ENCODE measurements at regions not wholly inside any gene's neighbourhood (a gene's known extent, or its start where the extent isn't known, plus 50 kb on each side); places are given as distances from the start of the nearest gene placed in this dataset.

DNA sequence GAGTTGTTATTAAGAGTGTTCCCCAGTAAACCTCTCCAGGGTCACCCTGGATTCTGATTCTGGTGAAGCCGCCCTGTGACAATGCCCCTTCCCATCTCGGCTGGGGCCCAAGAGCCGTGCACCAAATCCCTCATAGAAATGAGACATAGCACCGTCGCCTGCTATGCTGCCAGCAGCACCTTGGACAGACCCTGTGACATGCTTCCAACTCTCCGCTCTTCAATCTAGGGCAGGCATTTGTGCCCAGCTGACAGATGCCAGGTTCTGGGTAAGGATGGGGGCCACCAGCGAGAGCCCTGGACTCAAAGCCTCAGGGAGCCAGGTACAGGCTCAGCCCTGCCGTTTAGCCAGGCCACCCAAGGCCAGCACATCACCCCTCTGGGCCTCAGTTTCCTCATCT is 55.8 kb upstream of the TCF20 start:
- no peaks in the 10 kb centered on the region for H3K79me2 ChIP-seq (ENCODE audit: control insufficient read depth, insufficient read depth, low read length)
- FAIRE-seq: no peak
- no peaks in the 10 kb centered on the region for H3K9me1 ChIP-seq (ENCODE audit: control insufficient read depth, extremely low read depth, insufficient read depth, low read length)
- dilution Hi-C loops (cut with MboI; ENCODE audit: extremely low pct_ligation_motif_present, low sequenced_read_pairs): no loop called here
- peaks cover 17% of the 10 kb centered on the region for H3K4me1 ChIP-seq (ENCODE audit: control insufficient read depth, extremely low read depth, insufficient read depth, low read length)
- H3K4me2 ChIP-seq (ENCODE audit: control insufficient read depth, extremely low read depth, insufficient read depth, low read depth, low read length): no peak overlapping the region
- H3K4me3 ChIP-seq (ENCODE audit: control insufficient read depth in 2 of 3, extremely low read depth in 1 of 3, insufficient read depth in 2 of 3, low read depth in 1 of 3, low read length in 3 of 3): no peak overlapping the region
- DNase-seq (ENCODE audit: low read depth, low spot score): no peak
- no peaks in the 10 kb centered on the region for H3K36me3 ChIP-seq (ENCODE audit: control insufficient read depth in 2 of 2, extremely low read depth in 1 of 2, insufficient read depth in 2 of 2, low read length in 2 of 2)
- no peak overlapping the region for H3K27ac ChIP-seq (ENCODE audit: control insufficient read depth, insufficient read depth, low read length)
- peaks cover 21% of the 10 kb centered on the region for H3K27me3 ChIP-seq (ENCODE audit: control insufficient read depth, extremely low read depth, insufficient read depth, low read length)
- no peak overlapping the region for H3K9ac ChIP-seq (ENCODE audit: control insufficient read depth, extremely low read depth, insufficient read depth, low read length)
- TF ChIP-seq EZH2 (IDR thresholded peaks at IDR 0.05; ENCODE audit: low read length): no peak
- TF ChIP-seq, protein P1, sequence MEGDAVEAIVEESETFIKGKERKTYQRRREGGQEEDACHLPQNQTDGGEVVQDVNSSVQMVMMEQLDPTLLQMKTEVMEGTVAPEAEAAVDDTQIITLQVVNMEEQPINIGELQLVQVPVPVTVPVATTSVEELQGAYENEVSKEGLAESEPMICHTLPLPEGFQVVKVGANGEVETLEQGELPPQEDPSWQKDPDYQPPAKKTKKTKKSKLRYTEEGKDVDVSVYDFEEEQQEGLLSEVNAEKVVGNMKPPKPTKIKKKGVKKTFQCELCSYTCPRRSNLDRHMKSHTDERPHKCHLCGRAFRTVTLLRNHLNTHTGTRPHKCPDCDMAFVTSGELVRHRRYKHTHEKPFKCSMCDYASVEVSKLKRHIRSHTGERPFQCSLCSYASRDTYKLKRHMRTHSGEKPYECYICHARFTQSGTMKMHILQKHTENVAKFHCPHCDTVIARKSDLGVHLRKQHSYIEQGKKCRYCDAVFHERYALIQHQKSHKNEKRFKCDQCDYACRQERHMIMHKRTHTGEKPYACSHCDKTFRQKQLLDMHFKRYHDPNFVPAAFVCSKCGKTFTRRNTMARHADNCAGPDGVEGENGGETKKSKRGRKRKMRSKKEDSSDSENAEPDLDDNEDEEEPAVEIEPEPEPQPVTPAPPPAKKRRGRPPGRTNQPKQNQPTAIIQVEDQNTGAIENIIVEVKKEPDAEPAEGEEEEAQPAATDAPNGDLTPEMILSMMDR (optimal IDR thresholded peaks at IDR 0.05 in 1 of 3, IDR thresholded peaks at IDR 0.05 in 1 of 3, conservative IDR thresholded peaks at IDR 0.05 in 1 of 3; ENCODE audit: extremely low read depth in 1 of 3, insufficient read depth in 2 of 3, low read length in 3 of 3): no peak
- H3K9me3 ChIP-seq (ENCODE audit: control insufficient read depth, low read depth, low read length): no peaks in the 10 kb centered on the region
- H4K20me1 ChIP-seq (ENCODE audit: control insufficient read depth, extremely low read depth, insufficient read depth, low read length): no peaks in the 10 kb centered on the region
- H2AFZ ChIP-seq (ENCODE audit: control insufficient read depth, low read length): no peak overlapping the region

DNA sequence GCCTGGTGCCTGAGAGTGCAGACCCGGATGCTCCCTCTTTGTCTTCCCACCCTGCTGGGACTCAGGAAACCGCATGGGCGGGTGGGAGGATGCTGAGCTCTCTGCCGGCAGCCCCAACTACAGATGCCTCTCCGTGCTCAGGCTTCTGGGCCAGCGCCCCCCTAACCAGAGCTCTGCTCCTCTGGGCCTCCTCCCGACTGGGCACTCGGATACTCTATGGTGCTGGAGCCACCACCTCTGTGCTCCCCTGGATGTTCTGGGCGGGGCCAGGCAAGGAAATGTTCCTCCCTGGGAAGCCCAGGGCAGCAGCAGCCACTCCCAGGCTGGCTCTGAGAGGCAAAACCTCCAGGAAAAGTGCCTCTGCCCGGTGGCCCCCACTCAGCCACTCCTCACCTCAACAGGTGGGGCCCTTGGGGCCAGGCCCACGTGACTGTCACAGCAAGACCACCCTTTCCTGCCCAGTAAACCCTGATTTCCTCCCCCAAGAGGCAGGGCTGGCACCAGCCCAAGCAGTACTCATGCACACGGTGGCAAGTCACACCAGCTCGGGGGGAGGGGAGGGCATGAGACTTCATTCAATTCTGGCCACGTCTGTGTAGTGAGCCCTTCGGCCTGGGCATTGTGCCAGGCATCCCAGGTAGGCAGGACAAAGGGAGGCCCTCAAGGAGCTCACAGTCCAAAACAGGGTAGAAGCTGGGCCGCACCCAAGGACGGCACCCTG is 54.7 kb upstream of the TCF20 start:
- Histone ChIP-seq H3K9me1 (ENCODE audit: control insufficient read depth, extremely low read depth, insufficient read depth, low read length) (no peaks in the 10 kb centered on the region), H3K27ac (ENCODE audit: control insufficient read depth, insufficient read depth, low read length) (no peak overlapping the region), H3K27me3 (ENCODE audit: control insufficient read depth, extremely low read depth, insufficient read depth, low read length) (peaks cover 14% of the 10 kb centered on the region), H3K36me3 (ENCODE audit: control insufficient read depth in 2 of 2, extremely low read depth in 1 of 2, insufficient read depth in 2 of 2, low read length in 2 of 2) (no peaks in the 10 kb centered on the region), H4K20me1 (ENCODE audit: control insufficient read depth, extremely low read depth, insufficient read depth, low read length) (no peaks in the 10 kb centered on the region), H2AFZ (ENCODE audit: control insufficient read depth, low read length) (peak overlapping the region; percentile 60), H3K4me1 (ENCODE audit: control insufficient read depth, extremely low read depth, insufficient read depth, low read length) (peaks cover 17% of the 10 kb centered on the region), H3K4me2 (ENCODE audit: control insufficient read depth, extremely low read depth, insufficient read depth, low read depth, low read length) (no peak overlapping the region), H3K4me3 (ENCODE audit: control insufficient read depth in 2 of 3, extremely low read depth in 1 of 3, insufficient read depth in 2 of 3, low read depth in 1 of 3, low read length in 3 of 3) (no peak overlapping the region), H3K9ac (ENCODE audit: control insufficient read depth, extremely low read depth, insufficient read depth, low read length) (no peak overlapping the region), H3K9me3 (ENCODE audit: control insufficient read depth, low read depth, low read length) (no peaks in the 10 kb centered on the region), H3K79me2 (ENCODE audit: control insufficient read depth, insufficient read depth, low read length) (no peaks in the 10 kb centered on the region)
- no peak for DNase-seq (ENCODE audit: low read depth, low spot score)
- dilution Hi-C loops (cut with MboI; ENCODE audit: extremely low pct_ligation_motif_present, low sequenced_read_pairs): no loop called here
- FAIRE-seq: no peak
- TF ChIP-seq, protein P1 (optimal IDR thresholded peaks at IDR 0.05 in 1 of 3, IDR thresholded peaks at IDR 0.05 in 1 of 3, conservative IDR thresholded peaks at IDR 0.05 in 1 of 3; ENCODE audit: extremely low read depth in 1 of 3, insufficient read depth in 2 of 3, low read length in 3 of 3): no peak
- TF ChIP-seq EZH2 (IDR thresholded peaks at IDR 0.05; ENCODE audit: low read length): no peak
